Adrenal gland (tissue), 9 donors: ENCODE measurements at regions not wholly inside any gene's neighbourhood (a gene's known extent, or its start where the extent isn't known, plus 50 kb on each side); places are given as distances from the start of the nearest gene placed in this dataset.

Experiments used
- DNase-seq, 7 donors: peaks; one replicate each; pipeline ENCODE4 v3.0.0-alpha.2; 2019 to 2020
- H3K27ac ChIP-seq, 5 donors: fragments of 200-600 bp; sonication (generic) in 4 of 5; 1 replicate in 3 of 5; 2 replicates in 2 of 5; pipeline versions ENCODE4 v1.5.1 to v1.8.0; 2016 to 2020; ENCODE audit warnings: mild to moderate bottlenecking in 1 of 5
- H3K27me3 ChIP-seq: fragments of 200-600 bp; 2 replicates; pipeline ENCODE4 v1.8.0; 2021
- H3K36me3 ChIP-seq, 2 donors: fragments of 200-600 bp; replicated peaks in 1 of 2; 1 replicate in 1 of 2; 2 replicates in 1 of 2; pipeline versions ENCODE4 v1.5.1 to v1.8.0; 2018 to 2022
- H3K4me1 ChIP-seq, 2 donors: fragments of 200-600 bp; replicated peaks in 1 of 2; 1 replicate in 1 of 2; 2 replicates in 1 of 2; pipeline versions ENCODE4 v1.5.1 to v1.8.0; 2018 to 2021
- H3K4me3 ChIP-seq, 4 donors: fragments of 200-600 bp; sonication (generic) in 3 of 4; one replicate each; pipeline ENCODE4 v1.5.1; 2016 to 2018
- H3K9me3 ChIP-seq, 3 donors: fragments of 200-600 bp; sonication (generic) in 1 of 3; replicated peaks in 1 of 3; 1 replicate in 2 of 3; 2 replicates in 1 of 3; pipeline versions ENCODE4 v1.5.1 to v1.8.0; 2016 to 2021
- CTCF ChIP-seq, 6 experiments: fragments of 450-650 bp in 4 of 6; fragments of 200-600 bp in 2 of 6; sonication (generic) in 1 of 6; IDR thresholded peaks; 1 replicate in 5 of 6; 2 replicates in 1 of 6; pipeline versions ENCODE4 v1.5.1 to v1.8.0; 2016 to 2021; ENCODE audit warnings: antibody characterized with exemption in 6 of 6, mild to moderate bottlenecking in 2 of 6, moderate library complexity in 1 of 6
- POLR2A ChIP-seq, 2 donors: fragments of 450-650 bp; IDR thresholded peaks; one replicate each; pipeline ENCODE4 v1.6.1; 2017; ENCODE audit warnings: antibody characterized with exemption in 2 of 2, mild to moderate bottlenecking in 2 of 2, moderate library complexity in 1 of 2
- WGBS, 4 donors: extraction: QIAGEN DNeasy Blood & Tissue Kit in 2 of 4; methylation state at CpG; one replicate each; pipeline versions ENCODE4 v1.1.5 to v1.1.7; 2013 to 2017; 5-methylcytosine and 5-hydroxymethylcytosine counted together
- intact Hi-C, 2 donors: fragments of 100-400 bp; cut with DNase I; formaldehyde crosslinking; loops; one replicate each; pipeline versions ENCODE4 v1.14.1 to v1.15.0; 2022 to 2023
- donor health status: healthy with polysubstance abuse.
- donor health status: Bipolar disorder and iron deficiency.
- donor health status: DM: yes; HTN: yes; CAD: no.
- donor health status: DM: no; HTN: no; CAD: no.
- donor health status: DM: no; HTN: no; CAD: no.

- DNase-seq, result no peak
- no peaks in the 10 kb centered on the region for H3K36me3 ChIP-seq
- H3K27me3 ChIP-seq, result no peaks in the 10 kb centered on the region
- no peaks in the 10 kb centered on the region for H3K4me1 ChIP-seq
- H3K27ac ChIP-seq, result no peak overlapping the region
- H3K4me3 ChIP-seq, result no peak overlapping the region
- intact Hi-C loops, result no loop called here
- no peak for TF ChIP-seq POLR2A (IDR thresholded peaks at IDR 0.05)
- no peaks in the 10 kb centered on the region for H3K9me3 ChIP-seq
- 94 to 97% (median 95%) methylated on average over 16 of the region's 16 CpGs for WGBS, 4 donors
Measured at GRCh38 chr7:51630933-51631332, 314.3 kb upstream of the COBL start.

- WGBS, 4 donors, result 64 to 80% (median 76%) methylated on average over 5 of the region's 5 CpGs
- Histone ChIP-seq H3K27ac (no peak overlapping the region), H3K4me3 (no peak overlapping the region), H3K4me1 (no peaks in the 10 kb centered on the region), H3K27me3 (no peaks in the 10 kb centered on the region), H3K9me3 (no peaks in the 10 kb centered on the region), H3K36me3 (no peaks in the 10 kb centered on the region)
- TF ChIP-seq CTCF (IDR thresholded peaks at IDR 0.05), result no peak
- no peak for TF ChIP-seq POLR2A (IDR thresholded peaks at IDR 0.05)
- DNase-seq, result no peak
- intact Hi-C loops, result no loop called here
Measured at GRCh38 chr7:51629206-51629605, 312.6 kb upstream of the COBL start.

GRCh38 chr7:51621956-51622355 lies 305.3 kb upstream of the COBL start:
- Histone ChIP-seq H3K36me3 (no peaks in the 10 kb centered on the region), H3K9me3 (no peaks in the 10 kb centered on the region), H3K27ac (no peak overlapping the region), H3K4me1 (no peaks in the 10 kb centered on the region), H3K27me3 (no peaks in the 10 kb centered on the region), H3K4me3 (no peak overlapping the region)
- intact Hi-C loops, result no loop called here
- TF ChIP-seq CTCF (IDR thresholded peaks at IDR 0.05) (no peak), POLR2A (IDR thresholded peaks at IDR 0.05) (no peak)
- 81 to 91% (median 85%) methylated on average over 2 of the region's 2 CpGs for WGBS, 4 donors
- DNase-seq, result no peak

- no peaks in the 10 kb centered on the region for H3K9me3 ChIP-seq
- DNase-seq, result no peak
- H3K4me1 ChIP-seq, result no peaks in the 10 kb centered on the region
- WGBS, 4 donors, result 70 to 78% (median 71%) methylated on average over 5 of the region's 5 CpGs
- H3K27me3 ChIP-seq, result no peaks in the 10 kb centered on the region
- H3K27ac ChIP-seq, result no peak overlapping the region
- H3K4me3 ChIP-seq, result no peak overlapping the region
- intact Hi-C loops, result no loop called here
- H3K36me3 ChIP-seq, result no peaks in the 10 kb centered on the region
- TF ChIP-seq POLR2A (IDR thresholded peaks at IDR 0.05) (no peak), CTCF (IDR thresholded peaks at IDR 0.05) (no peak)
Measured at GRCh38 chr7:51620706-51621105, 304.1 kb upstream of the COBL start.

- no peak for DNase-seq
- H3K27me3 ChIP-seq, result no peaks in the 10 kb centered on the region
- no peaks in the 10 kb centered on the region for H3K4me1 ChIP-seq
- WGBS, 4 donors, result 81 to 89% (median 88%) methylated on average over 3 of the region's 3 CpGs
- H3K36me3 ChIP-seq, result no peaks in the 10 kb centered on the region
- no peaks in the 10 kb centered on the region for H3K9me3 ChIP-seq
- intact Hi-C loops, result no loop called here
- H3K4me3 ChIP-seq, result no peak overlapping the region
- no peak for TF ChIP-seq POLR2A (IDR thresholded peaks at IDR 0.05)
- TF ChIP-seq CTCF (IDR thresholded peaks at IDR 0.05), result no peak
- H3K27ac ChIP-seq, result no peak overlapping the region
Measured at GRCh38 chr7:51619880-51620279, 303.3 kb upstream of the COBL start.
